ENCODE measurements at regions not wholly inside any gene's neighbourhood (a gene's known extent, or its start where the extent isn't known, plus 50 kb on each side); places are given as distances from the start of the nearest gene placed in this dataset.
"Not testable (repeated sequence)": the region's sequence is repeated elsewhere in the genome, so short reads cannot be mapped to it uniquely, and the experiment has no call there.

DNA sequence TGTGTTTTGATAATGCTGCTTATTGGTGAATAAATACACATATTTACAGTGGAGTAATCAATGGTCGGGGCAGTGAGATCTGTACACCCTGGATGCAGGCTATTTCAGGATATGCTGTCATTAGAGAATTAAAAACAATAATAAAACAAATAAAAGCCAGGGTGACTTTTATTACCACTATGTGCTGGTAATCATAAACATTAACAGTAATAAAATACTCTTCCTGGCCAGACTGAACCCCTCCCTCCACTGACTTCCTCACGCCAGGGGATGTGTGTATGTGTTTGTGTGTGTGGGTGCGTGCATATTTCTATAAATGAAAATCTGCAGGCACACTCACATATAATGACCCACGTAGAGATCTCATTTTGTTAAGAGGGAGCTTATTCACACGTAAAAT lies 98.0 kb upstream of the MAP9 start:
- H3K4me3 Mint-ChIP-seq, result no peak overlapping the region
- ATAC-seq (no peak), DNase-seq (ENCODE audit: low spot score) (no peak)
- peaks cover 6 to 9% of the 10 kb centered on the region in 2 donors for H3K27me3 Mint-ChIP-seq
- H3K4me1 Mint-ChIP-seq (ENCODE audit: low read depth in 2 of 2), result no peaks in the 10 kb centered on the region
- H3K9me3 Mint-ChIP-seq, result no peaks in the 10 kb centered on the region
- no peaks in the 10 kb centered on the region for H3K36me3 Mint-ChIP-seq
- no peak overlapping the region for H3K27ac Mint-ChIP-seq

DNA sequence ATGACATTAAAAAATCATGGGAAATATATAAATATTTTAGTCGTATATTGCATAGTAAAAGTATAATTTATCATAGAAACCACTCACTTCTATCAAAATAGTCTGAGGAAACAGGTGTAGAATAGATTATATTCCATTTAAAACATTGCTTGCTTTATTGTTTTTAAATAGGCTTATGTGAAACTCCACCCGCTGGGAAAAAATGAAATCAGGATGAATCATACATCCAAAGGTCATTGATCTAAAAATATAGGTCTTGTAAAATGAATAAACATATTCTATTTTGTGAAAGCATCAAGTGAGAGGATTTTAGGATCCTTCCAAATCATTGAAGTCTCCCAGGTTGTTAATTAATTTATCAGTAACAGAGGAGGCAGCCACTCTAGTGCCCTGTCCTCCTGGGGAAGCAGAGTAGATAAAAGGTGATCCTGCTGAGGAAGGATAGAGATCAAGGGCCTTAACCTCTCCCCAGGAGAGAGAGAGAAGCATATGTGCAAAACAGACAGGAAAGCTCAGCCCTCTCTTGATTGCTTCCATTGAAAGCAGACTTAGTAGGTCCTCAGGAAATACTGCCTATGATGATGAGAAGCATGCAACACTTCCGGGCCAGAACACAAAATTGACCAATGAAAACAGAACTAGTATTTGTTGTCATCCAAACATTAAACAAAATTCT lies 96.8 kb upstream of the MAP9 start:
- Mint-ChIP-seq H3K36me3 (no peaks in the 10 kb centered on the region), H3K4me3 (no peak overlapping the region), H3K27ac (no peak overlapping the region), H3K27me3 (peaks cover 8 to 9% of the 10 kb centered on the region in 2 donors), H3K9me3 (no peaks in the 10 kb centered on the region), H3K4me1 (ENCODE audit: low read depth in 2 of 2) (no peaks in the 10 kb centered on the region)
- DNase-seq (ENCODE audit: low spot score), result no peak
- ATAC-seq, result no peak

DNA sequence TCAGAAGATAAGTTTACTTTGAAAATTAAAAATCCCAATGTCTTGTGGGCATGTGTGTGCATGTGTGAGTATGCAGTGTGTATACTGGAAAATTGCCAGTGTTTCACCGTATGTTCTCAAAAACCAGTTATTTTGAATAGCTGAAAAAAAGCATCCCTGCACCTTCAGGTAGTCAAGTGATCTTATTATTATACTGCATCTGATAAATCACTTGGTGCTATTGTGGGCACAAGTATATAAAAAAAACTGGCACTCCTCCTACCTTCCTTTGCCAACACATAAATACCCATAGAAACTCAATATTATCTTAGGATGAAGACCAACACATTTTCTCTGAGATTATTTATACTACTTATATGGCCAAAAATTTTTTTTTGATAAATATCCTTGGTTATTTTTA lies 91.5 kb upstream of the MAP9 start:
- H3K4me3 Mint-ChIP-seq, result no peak overlapping the region
- no peak overlapping the region for H3K27ac Mint-ChIP-seq
- no peaks in the 10 kb centered on the region for H3K36me3 Mint-ChIP-seq
- DNase-seq (ENCODE audit: low spot score) (no peak), ATAC-seq (no peak)
- no peaks in the 10 kb centered on the region for H3K9me3 Mint-ChIP-seq
- no peaks in the 10 kb centered on the region for H3K4me1 Mint-ChIP-seq (ENCODE audit: low read depth in 2 of 2)
- H3K27me3 Mint-ChIP-seq, result peaks cover 9% of the 10 kb centered on the region in 2 donors

DNA sequence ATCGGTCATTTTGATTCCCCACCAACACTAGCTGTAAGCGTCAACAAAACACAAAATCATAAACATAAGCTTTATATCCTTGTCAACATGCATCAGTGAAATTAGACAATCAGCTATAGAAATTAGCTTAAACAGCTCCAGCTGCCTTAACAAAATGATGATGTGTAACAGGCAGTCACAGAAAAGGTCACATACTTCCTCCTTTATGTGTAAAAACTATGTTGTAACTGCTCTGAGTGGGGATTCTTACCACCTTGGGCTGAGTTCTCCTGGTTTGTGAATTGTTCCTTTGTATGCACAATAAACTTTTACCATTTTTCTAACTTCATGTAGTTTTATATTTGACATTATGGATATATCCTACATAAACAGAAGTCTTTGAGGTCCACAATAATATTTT lies 73.9 kb upstream of the MAP9 start:
- H3K27ac Mint-ChIP-seq, result no peak overlapping the region
- peaks cover 7% of the 10 kb centered on the region in 2 donors for H3K27me3 Mint-ChIP-seq
- no peak for DNase-seq (ENCODE audit: low spot score)
- no peaks in the 10 kb centered on the region for H3K4me1 Mint-ChIP-seq (ENCODE audit: low read depth in 2 of 2)
- no peaks in the 10 kb centered on the region for H3K36me3 Mint-ChIP-seq
- no peak for ATAC-seq
- no peak overlapping the region for H3K4me3 Mint-ChIP-seq
- H3K9me3 Mint-ChIP-seq, result no peaks in the 10 kb centered on the region

DNA sequence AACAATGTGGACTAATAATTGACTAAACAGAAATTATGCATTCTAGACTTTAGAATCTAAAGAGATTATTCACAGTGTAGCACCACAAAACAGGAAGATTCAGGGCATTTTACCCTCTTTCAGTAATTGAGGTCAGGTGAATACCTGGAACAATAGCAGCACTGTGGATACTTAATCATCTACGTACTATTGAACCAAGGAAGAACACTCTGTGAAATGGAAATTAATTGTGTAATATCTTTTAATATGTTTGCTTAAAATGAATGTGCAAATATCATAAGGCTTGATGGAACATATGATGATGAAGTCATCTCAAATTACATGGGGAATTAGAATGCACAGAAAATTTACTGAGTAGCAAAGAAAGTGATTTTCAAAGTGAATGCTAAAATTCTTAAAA lies 68.5 kb upstream of the MAP9 start:
- Mint-ChIP-seq H3K27ac (no peak overlapping the region), H3K4me1 (ENCODE audit: low read depth in 2 of 2) (peaks cover 0 to 4% of the 10 kb centered on the region in 2 donors), H3K36me3 (no peaks in the 10 kb centered on the region), H3K4me3 (no peak overlapping the region), H3K9me3 (no peaks in the 10 kb centered on the region), H3K27me3 (peaks cover 18 to 29% of the 10 kb centered on the region in 2 donors)
- DNase-seq (ENCODE audit: low spot score) (no peak), ATAC-seq (no peak)

DNA sequence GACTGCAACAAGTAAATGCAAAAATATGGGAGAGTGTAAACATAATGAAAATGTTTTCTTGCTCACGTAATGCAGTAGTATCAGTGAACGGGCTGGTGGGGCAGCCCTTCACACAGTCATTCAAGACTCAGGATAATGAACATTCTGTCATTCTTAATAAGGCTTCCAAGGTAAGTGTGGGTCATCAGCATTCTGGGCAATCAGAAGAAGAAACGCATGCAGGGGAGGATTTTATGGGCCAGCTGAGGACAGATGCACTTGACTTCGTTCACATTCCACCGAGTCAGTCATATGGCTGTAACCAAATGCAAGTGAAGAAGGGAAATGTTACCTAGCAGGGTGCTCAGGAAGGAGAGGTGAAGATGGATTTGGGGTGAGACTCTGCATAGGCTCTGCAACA lies 68.0 kb upstream of the MAP9 start:
- Mint-ChIP-seq H3K4me1 (ENCODE audit: low read depth in 2 of 2) (peaks cover 0 to 4% of the 10 kb centered on the region in 2 donors), H3K27ac (no peak overlapping the region), H3K4me3 (no peak overlapping the region), H3K9me3 (no peaks in the 10 kb centered on the region), H3K36me3 (no peaks in the 10 kb centered on the region), H3K27me3 (peaks cover 18 to 29% of the 10 kb centered on the region in 2 donors)
- DNase-seq (ENCODE audit: low spot score) (no peak), ATAC-seq (no peak)

DNA sequence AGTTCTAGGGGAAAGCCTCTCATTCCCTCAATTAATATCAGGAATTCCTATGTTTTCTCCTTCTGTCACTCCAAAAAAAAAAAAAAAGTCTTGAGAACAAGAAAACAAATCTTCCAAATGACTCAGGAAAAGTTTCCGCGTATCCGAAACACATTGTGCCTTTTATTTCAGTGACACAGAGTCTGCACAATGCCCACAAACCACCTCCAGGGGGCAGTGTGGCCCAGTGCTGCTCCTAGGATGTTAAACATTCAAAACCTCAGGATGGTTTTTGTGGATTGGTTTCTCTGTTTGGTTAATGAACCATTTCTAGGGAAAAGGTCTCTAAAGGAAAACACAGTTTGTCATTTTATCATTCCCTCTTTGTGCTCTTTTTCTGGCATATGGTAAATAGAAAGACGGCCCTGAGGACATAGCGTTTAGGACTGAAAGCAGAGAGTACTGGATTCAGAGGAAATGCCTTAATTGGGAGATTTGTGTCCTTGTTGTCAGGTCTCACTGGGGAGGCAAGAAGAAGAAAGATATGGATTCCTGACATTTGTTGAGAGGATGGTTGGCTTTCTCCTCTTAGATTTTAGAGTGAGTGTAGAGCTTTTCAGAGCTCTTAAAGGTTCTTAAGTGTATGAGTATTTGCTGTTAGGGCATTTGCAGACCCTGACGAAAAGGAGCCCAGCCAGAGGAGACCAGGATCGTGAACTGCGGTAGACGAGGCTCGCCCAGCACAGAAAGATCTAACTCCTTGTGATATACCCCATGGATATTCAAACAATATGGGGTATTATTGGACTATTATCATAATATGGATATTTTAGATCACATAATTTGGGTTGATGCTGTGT lies 65.7 kb upstream of the MAP9 start:
- ATAC-seq (peak; percentile 66 to 73), DNase-seq (ENCODE audit: low spot score) (peak; percentile 69)
- H3K4me3 Mint-ChIP-seq, result no peak overlapping the region
- peaks cover 0 to 4% of the 10 kb centered on the region in 2 donors for H3K4me1 Mint-ChIP-seq (ENCODE audit: low read depth in 2 of 2)
- H3K36me3 Mint-ChIP-seq, result no peaks in the 10 kb centered on the region
- H3K27ac Mint-ChIP-seq, result no peak overlapping the region
- no peaks in the 10 kb centered on the region for H3K9me3 Mint-ChIP-seq
- peaks cover 13 to 22% of the 10 kb centered on the region in 2 donors for H3K27me3 Mint-ChIP-seq

DNA sequence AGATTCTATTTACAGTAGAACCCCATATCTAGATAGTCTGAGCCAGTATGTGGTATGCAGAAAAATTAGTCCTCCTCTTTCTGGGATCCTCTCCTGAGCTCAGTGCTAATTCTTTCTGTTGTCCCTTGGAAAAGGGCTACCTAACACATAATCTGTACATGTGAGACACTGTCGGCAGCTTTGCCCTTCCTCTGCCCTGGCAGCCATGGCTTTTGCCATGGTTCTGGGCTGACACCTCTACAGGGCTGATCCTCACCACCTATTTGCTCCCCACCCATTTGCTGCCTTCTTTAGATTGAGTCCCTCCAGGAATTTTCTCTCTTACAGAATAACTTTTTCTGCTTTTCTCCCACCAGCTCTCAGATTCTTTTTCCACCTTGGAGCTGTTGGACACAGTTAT lies 64.7 kb upstream of the MAP9 start:
- ATAC-seq (no peak), DNase-seq (ENCODE audit: low spot score) (no peak)
- Mint-ChIP-seq H3K4me3 (no peak overlapping the region), H3K36me3 (no peaks in the 10 kb centered on the region), H3K27me3 (peaks cover 10 to 22% of the 10 kb centered on the region in 2 donors), H3K9me3 (no peaks in the 10 kb centered on the region), H3K27ac (no peak overlapping the region), H3K4me1 (ENCODE audit: low read depth in 2 of 2) (peaks cover 0 to 4% of the 10 kb centered on the region in 2 donors)

DNA sequence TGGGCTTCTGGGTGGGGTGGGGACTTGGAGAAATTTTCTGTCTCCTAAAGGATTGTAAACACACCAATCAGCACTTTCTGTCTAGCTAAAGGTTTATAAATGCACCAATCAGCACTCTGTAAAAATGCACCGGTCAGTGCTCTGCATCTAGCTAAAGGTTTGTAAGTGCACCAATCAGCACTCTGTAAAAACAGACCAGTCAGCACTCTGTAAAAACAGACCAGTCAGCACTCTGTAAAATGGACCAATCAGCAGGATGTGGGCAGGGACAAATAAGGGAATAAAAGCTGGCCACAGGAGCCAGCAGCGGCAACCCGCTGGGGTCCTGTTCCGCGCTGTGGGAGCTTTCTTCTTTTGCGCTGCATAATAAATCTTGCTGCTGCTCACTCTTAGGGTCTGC lies 63.0 kb upstream of the MAP9 start:
- H3K9me3 Mint-ChIP-seq; H3K4me3 Mint-ChIP-seq; H3K27ac Mint-ChIP-seq; H3K36me3 Mint-ChIP-seq; DNase-seq (ENCODE audit: low spot score); H3K4me1 Mint-ChIP-seq (ENCODE audit: low read depth in 2 of 2); ATAC-seq: not testable (repeated sequence)
- H3K27me3 Mint-ChIP-seq, result peaks cover 11 to 28% of the 10 kb centered on the region in 2 donors

DNA sequence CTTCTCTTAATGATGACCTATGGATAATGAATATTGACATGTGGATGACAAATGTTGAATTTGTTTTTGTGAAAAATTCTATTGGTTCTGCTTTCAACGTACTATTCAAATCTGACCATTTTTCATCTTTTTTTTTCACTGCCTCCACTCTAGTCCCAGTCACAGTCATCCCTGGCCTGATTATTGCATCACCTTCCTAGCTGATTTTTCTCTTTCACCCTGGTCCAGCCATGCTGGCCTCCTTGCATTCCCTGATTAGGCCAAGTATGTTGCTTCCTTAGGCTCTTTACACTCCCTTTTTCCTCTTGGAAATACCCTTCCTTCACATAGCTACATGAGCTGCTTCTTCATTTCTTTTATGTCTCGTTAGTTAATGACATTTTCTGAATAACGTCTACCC lies 58.1 kb upstream of the MAP9 start:
- ATAC-seq, result no peak
- Mint-ChIP-seq H3K4me1 (ENCODE audit: low read depth in 2 of 2) (no peaks in the 10 kb centered on the region), H3K36me3 (no peaks in the 10 kb centered on the region), H3K27me3 (peaks cover 8 to 10% of the 10 kb centered on the region in 2 donors), H3K27ac (no peak overlapping the region), H3K9me3 (no peaks in the 10 kb centered on the region), H3K4me3 (no peak overlapping the region)
- DNase-seq (ENCODE audit: low spot score), result no peak

DNA sequence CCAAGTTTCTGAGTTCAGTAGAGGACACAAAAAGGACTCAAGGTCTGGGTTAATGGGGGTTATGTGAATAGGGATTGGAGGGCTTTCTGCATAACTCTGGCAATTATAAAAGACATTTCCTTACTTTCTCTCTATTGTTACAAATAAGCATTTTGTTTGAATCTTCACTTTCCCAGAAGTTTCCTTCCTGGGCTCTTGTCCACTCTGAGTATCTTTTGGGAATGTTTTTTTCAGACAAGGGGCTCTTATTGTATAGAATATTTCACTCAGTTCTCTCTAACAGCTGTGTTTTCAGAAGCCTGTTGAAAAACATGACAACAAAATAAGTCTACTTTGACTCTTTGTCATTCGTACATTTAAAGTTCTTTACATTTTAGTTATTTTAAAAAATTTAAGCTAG lies 57.6 kb upstream of the MAP9 start:
- H3K36me3 Mint-ChIP-seq, result no peaks in the 10 kb centered on the region
- H3K4me3 Mint-ChIP-seq, result no peak overlapping the region
- H3K27ac Mint-ChIP-seq, result no peak overlapping the region
- H3K9me3 Mint-ChIP-seq, result no peaks in the 10 kb centered on the region
- H3K27me3 Mint-ChIP-seq, result peaks cover 11 to 14% of the 10 kb centered on the region in 2 donors
- no peak for DNase-seq (ENCODE audit: low spot score)
- no peak for ATAC-seq
- no peaks in the 10 kb centered on the region for H3K4me1 Mint-ChIP-seq (ENCODE audit: low read depth in 2 of 2)

DNA sequence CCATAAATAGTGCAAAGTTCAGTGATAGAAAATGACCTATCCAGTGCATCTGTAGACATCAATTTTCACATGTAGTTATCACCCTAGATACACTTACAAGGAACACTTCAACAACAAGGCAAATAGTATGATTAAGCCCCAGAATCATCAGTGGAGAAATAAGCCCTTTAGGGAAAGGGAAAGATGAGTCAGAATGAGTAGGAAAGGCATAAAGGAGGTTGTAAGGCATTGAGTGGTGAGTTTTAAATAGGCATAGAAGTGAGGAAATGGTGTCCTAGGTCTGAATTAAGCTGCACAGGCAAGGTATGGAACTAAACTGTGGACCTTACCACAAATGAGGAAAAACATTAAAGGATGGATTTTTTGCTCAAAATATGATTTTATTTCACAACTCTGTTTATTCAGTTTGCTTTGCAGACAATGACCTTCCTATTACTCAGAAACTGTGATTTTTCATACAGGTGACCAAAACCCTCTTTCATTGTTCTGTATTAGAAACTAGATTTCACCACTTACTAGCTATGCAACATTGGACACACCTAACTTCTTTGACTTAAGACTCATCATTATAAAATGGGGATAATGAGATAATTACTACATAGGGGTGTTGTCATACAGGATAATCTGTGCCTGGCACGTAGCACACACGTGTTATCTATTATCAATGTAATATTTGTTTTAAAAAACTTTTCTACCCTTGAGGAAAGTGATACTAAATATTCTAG lies 57.0 kb upstream of the MAP9 start:
- Mint-ChIP-seq H3K27me3 (peaks cover 13 to 17% of the 10 kb centered on the region in 2 donors), H3K27ac (no peak overlapping the region), H3K4me1 (ENCODE audit: low read depth in 2 of 2) (no peaks in the 10 kb centered on the region), H3K9me3 (no peaks in the 10 kb centered on the region), H3K36me3 (no peaks in the 10 kb centered on the region), H3K4me3 (no peak overlapping the region)
- no peak for DNase-seq (ENCODE audit: low spot score)
- ATAC-seq, result no peak

DNA sequence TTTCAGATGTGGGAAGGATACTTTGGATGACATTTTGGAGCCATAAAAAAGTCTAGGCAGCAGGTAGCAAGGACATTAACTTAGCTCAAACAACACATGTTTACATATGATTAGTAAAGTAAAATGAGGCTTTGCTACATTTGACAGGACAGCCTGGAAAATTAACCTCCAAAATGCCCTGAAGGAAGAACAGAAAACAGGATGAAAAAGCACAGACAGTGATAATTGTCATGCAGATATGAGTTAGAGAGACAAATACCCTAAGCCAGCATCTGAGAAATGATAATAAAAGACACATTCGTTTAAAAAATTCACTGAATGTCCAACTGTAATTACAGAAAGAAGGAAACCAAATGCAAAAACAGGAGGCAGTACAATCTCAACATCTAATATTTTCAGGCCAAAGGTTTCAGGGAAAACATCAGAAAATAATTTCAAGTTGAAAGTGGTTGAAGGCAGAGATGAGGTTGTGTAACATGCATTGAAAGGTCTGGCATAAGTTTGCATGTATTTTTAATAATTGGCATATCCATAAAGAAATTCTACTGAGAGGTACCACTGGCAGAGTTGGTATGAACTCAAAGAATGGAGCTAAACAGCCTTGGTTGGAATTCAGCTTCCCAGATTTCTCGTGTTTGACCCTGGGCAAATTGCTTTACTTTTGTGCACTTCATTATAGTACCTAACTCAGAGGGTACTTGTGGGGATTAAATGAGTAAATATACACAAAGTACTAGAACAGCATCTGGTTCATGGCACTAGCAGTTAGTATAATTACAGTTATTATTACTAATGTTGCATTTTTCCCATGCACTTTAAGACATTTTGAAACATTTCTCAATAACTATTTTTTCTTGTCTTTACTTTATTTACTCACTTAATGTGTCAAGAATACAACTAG lies 54.4 kb upstream of the MAP9 start:
- ATAC-seq (no peak), DNase-seq (ENCODE audit: low spot score) (no peak)
- no peaks in the 10 kb centered on the region for H3K4me1 Mint-ChIP-seq (ENCODE audit: low read depth in 2 of 2)
- H3K27me3 Mint-ChIP-seq, result peaks cover 16 to 17% of the 10 kb centered on the region in 2 donors
- H3K4me3 Mint-ChIP-seq, result no peak overlapping the region
- no peaks in the 10 kb centered on the region for H3K9me3 Mint-ChIP-seq
- H3K36me3 Mint-ChIP-seq, result no peaks in the 10 kb centered on the region
- H3K27ac Mint-ChIP-seq, result no peak overlapping the region
